SW 1271 (cell line): ENCODE measurements at regions not wholly inside any gene's neighbourhood (a gene's known extent, or its start where the extent isn't known, plus 50 kb on each side); places are given as distances from the start of the nearest gene placed in this dataset.
"Not testable (repeated sequence)": the region's sequence is repeated elsewhere in the genome, so short reads cannot be mapped to it uniquely, and the experiment has no call there.

Source experiments
- DNase-seq, 2 experiments: peaks; one replicate each; lab custom pipeline; 2025; lab: John Stamatoyannopoulos, UW

GRCh38 chr1:102821707-102822106 is 286.6 kb downstream of the COL11A1 start:
- no peak for DNase-seq

- DNase-seq = no peak
These were observed 307.9 kb downstream of the COL11A1 start for GRCh38 chr1:102800406-102800805.

GRCh38 chr1:102799496-102799895 is 308.8 kb downstream of the COL11A1 start:
- no peak for DNase-seq

DNA sequence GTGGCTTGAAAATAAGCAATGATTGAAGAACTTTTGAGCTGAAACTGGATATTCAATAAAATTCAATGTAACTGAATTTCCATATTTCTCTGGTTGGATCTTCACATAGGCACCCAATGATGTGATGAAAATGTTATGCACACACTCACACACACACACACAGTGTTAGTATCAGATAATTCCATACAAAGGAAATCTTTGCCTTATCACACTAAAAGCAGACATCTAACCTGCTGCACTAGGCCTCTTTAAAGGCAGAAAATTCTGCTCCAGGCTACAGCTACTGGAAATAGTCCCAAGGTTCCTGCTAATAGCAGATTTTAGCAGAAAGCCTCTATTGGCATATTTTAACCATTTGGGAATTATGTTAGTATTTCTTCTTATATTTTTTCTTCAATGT is 309.6 kb downstream of the COL11A1 start:
- DNase-seq = no peak

DNA sequence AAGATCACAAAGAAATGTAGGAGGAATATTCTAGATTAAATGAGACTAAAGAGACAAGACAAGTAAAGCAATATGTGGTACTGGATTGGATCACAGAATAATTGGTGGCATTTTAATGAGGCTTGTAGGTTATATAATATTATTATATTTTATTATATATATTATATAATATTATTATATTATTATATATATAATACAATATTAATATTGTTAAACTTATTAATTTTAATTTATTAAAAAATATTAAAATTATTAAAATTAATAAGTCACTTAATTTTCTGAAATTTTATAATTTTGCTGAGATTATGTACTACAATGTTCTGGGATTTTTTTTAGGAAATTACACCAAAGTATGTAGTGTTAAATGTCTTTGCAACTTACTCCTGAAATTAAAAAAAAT is 311.9 kb downstream of the COL11A1 start:
- no peak for DNase-seq

- DNase-seq = peak in 1 of 2 experiments; percentile 17
These were observed 317.3 kb downstream of the COL11A1 start for GRCh38 chr1:102790997-102791396.

- DNase-seq = not testable (repeated sequence)
These were observed 318.4 kb downstream of the COL11A1 start for GRCh38 chr1:102789951-102790350.

DNA sequence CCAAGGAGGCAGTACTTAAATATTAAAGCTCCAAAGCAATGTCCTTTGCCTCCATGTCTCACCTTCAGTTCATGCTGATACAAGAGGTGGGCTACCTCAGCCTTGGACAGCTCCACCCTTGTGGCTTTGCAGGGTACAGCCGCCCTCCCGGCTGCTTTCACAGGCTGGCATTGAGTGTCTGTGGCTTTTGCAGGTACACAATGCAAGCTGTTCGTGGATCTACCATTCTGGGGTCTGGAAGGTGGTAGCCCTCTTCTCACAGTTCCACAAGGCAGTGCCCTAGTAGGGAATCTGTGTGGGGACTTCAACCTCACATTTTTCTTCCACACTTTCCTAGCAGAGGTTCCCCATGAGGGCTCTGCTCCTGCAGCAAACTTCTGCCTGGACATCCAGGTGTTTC is 324.8 kb downstream of the COL11A1 start:
- no peak for DNase-seq

GRCh38 chr1:102782144-102782543 is 326.2 kb downstream of the COL11A1 start:
- no peak for DNase-seq

DNA sequence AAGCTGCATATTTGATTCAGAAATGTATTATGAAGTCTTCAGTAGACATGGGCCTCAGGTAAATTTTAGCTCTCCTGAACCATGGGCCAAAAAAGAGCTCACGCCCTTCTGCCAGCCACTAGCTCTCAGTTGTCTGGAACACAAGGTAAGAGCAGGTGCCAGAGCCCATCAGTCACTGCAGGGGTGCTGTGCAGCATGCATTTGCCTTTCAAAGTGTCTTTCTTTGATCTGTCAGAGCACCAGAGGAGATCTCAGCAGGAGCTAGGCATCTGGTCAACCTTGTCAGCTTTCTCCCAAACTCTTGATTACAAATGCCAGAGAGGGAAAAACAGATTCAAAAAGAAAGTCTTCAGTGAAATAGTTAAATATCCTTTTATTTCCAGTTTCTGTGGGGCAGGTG is 332.3 kb downstream of the COL11A1 start:
- no peak for DNase-seq

- DNase-seq = no peak
These were observed 335.5 kb downstream of the COL11A1 start for GRCh38 chr1:102772831-102773230.

DNA sequence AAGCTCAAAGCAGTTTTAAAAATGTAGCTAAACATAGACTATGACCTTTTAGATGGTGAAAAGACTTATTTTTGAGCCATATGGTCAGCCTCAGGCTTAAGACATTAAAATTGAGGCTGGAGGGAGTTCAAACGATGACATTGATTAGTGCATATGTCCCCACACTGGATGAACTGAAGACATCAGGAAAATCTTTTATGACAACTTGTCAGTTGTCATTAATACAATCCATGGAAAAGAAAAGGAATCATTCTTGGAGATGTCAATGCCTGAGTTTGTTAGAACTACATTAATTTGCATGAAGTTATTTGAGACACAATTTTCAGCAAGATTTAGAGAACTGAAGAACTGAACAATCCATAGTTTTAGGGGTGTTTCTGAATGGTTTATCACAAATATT is 349.9 kb downstream of the COL11A1 start:
- no peak for DNase-seq

DNA sequence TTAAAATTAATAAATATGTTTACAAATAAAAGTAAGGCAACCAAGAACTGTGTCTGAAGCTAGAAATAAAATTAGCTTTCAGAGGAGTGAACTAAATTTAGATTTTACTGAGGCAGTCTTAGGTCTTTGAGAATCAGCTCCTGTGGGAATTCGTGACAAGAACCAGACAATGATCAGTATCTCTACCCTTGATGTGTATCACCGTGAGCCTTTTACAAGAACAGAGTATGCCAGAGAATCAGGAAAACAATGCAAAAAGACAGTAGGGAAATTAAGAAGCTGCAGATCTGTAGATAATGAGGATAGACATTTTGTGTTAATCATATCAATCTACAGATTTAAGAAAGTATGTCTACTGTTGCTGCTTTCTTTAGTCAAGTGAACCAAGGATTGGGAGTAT is 351.0 kb downstream of the COL11A1 start:
- no peak for DNase-seq

- no peak for DNase-seq
These were observed 357.2 kb downstream of the COL11A1 start for GRCh38 chr1:102751111-102751510.

DNA sequence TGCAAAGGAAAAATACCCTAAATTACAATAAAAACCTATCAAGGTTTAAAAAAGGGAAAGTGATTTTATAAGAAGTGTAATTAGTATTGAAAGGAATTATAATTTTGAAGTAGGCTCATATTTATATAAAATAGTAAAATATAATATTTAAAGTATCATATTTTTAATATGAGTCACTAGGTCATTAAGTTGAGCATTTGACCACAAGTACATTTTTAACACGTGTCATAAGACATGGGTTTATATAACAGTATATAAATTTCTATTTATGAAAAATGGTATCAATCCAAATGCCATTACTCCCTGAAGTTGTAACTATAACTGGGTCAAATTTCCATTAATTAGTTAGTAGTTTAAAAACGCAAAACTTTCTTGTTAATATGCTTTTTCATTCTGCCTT is 365.9 kb downstream of the COL11A1 start:
- no peak for DNase-seq

DNA sequence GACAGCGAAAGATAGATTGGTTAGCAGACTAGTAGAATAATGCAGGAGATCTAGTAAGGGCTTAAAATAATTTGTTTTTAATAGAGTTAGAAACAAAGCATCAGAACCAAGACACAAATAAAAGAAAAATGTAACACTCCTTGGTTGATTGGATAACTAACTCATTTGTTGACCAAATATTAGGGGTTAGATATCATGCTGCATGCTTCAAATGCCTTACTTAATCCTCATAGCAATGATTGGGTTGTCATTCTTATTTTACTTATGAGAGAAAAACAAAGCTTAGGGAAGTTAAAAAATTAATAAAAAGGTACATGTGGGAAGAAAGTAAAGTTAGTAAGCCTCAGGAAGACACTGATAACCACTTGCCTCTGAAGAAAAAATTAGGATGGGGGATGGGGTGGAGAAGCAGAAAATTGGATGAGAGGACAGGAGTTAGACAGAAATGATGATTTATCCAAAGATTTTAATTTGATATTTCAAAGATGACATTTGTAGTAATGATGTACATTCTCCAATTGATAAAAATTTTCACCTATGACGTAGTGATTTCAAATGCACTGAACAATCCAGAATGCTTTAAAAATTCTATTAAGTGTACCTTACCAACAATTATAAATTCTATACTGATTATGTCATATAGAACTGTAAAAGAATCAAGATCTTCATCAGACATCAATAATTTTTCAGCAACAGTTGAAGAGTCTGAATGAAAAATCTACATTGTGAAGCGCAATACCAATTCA is 374.7 kb downstream of the COL11A1 start:
- no peak for DNase-seq

DNA sequence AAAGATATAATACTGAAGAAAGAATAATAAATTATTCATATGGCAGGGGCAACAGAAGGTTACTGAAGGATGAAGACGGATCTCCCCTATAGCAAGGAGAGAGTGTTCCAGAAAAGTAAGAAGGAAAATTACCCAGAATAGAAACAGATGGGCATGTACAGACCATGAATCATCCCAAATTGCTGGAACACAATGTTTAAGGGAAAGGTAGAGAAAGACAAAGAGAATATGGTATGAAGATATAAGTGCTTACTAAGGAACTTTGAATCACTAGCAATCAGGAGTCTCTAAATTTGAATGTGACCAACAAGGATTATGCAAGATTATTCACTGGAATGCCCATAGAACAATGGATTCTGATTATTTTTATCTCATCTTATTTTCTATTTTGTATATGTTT is 375.4 kb downstream of the COL11A1 start:
- DNase-seq = no peak

DNA sequence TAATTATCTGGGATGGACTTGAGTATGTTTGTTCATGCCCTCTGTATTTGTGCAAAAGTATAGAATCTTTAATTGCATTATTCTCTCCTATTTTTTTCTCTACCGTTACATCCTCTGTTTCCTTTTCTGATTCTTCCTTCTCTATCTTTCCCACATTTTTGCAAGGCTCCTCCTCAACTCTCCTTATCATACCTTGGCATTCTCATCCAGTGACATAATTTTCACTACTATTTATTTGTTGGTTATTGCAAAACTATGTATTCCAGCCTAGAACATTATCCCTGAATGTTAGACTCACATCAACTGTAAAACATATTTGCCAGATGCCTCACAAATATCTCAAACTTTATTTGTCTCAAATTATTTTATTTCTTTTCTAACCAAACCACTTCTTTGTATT is 381.9 kb downstream of the COL11A1 start:
- no peak for DNase-seq

GRCh38 chr1:102724741-102725140 is 383.6 kb downstream of the COL11A1 start:
- no peak for DNase-seq

GRCh38 chr1:102715150-102715549 is 393.2 kb downstream of the COL11A1 start:
- no peak for DNase-seq

GRCh38 chr1:102699524-102699923 is 408.8 kb downstream of the COL11A1 start:
- no peak for DNase-seq

- DNase-seq = no peak
These were observed 415.0 kb downstream of the COL11A1 start for GRCh38 chr1:102693345-102693744.

GRCh38 chr1:102691592-102692090 is 416.7 kb downstream of the COL11A1 start:
- no peak for DNase-seq

DNA sequence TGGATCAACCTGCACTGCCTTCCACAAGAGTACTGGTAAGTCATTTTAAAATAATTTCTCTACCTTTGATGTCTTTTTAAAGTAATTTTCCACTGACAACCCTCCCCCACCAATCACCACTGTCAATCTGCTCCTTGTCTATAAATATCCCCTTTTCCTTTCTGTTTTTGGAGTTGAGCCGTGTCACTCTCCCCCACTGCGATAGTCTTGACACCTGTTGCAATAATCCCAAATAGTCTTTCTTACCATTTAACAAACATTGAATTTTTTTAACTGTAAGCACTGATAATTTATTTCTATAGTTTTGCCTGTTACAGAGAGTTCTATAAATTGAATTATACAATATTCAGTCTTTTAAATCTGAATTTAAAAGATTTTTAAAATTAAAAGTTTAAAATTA is 420.9 kb downstream of the COL11A1 start:
- DNase-seq = no peak
